HG02943 (cell line): ENCODE measurements at regions not wholly inside any gene's neighbourhood (a gene's known extent, or its start where the extent isn't known, plus 50 kb on each side); places are given as distances from the start of the nearest gene placed in this dataset.

ENCODE experiments used
- ATAC-seq: cut with Tn5 transposase; IDR thresholded peaks from one replicate; pipeline ENCODE4 v1.9.1; 2021; ENCODE audit warnings: mild to moderate bottlenecking, low read depth, moderate library complexity; ENCODE audit not compliant: unreplicated experiment

DNA sequence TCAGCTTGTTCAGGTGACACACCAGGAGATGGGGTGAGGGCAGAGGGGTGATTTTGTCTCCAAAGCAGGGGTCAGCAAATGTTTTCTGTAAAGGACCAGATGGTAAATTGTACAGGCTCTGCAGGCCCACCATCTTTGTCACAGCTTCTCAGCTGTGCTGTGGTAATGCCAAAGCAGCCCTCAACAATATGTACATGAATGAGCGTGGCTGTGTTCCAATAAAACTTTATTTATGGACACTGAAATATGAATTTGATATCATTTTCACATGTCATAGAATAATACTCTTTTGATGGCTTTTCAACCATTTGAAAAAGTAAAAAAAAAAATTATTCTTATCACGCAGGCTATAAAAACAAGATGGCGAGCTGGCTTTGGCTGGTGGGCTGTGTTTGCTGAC is 206.4 kb upstream of the RPL38 start:
- no peak for ATAC-seq

- ATAC-seq = no peak
These were observed 205.2 kb upstream of the RPL38 start for GRCh38 chr17:73998249-73998648.

- no peak for ATAC-seq
These were observed 204.5 kb upstream of the RPL38 start for GRCh38 chr17:73998653-73999645.

GRCh38 chr17:74001145-74001544 is 202.3 kb upstream of the RPL38 start:
- ATAC-seq = no peak

DNA sequence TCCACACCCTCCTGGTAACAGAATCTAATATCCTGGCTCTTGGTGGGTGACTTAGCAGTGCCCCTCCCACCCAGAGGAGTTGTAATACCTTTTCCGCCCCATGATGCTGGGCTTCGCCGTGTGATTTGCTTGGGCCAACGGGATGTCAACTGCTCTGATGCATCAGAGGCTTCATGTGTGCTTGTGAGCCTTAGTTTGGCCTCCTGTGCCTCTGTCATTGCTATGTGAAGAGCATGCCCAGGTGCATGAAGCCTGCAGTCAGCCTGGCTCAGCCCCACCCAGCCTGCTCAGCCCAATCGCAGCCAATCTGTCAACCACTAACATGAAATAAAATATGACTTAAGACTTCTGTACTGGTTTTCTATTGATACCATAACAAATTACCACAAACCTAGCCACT is 201.2 kb upstream of the RPL38 start:
- ATAC-seq = no peak

- no peak for ATAC-seq
These were observed 199.4 kb upstream of the RPL38 start for GRCh38 chr17:74004056-74004455.

- ATAC-seq = no peak
These were observed 197.7 kb upstream of the RPL38 start for GRCh38 chr17:74005790-74006189.

DNA sequence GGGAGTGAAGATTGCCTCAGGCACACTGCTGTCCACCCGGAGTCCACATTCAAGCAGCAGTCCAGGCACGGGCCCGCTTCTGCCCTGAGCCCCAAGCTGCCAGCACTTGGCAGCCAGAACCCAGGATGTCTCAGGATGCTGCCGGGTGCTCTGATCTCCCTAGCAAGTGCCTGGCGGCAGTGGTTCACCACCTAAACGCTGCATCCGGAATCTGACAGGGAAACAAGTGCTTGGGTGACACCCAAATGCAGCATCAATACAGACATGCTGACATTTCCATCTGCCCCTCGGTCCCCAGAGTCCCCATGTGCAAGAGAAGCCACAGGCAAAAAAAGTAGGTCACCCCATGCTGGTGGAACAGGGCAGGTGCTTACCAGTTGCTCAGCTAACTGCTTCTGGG is 197.1 kb upstream of the RPL38 start:
- no peak for ATAC-seq

- no peak for ATAC-seq
These were observed 195.3 kb upstream of the RPL38 start for GRCh38 chr17:74008196-74008595.

- ATAC-seq = no peak
These were observed 194.3 kb upstream of the RPL38 start for GRCh38 chr17:74009056-74009625.

- ATAC-seq = no peak
These were observed 192.6 kb upstream of the RPL38 start for GRCh38 chr17:74010903-74011302.

DNA sequence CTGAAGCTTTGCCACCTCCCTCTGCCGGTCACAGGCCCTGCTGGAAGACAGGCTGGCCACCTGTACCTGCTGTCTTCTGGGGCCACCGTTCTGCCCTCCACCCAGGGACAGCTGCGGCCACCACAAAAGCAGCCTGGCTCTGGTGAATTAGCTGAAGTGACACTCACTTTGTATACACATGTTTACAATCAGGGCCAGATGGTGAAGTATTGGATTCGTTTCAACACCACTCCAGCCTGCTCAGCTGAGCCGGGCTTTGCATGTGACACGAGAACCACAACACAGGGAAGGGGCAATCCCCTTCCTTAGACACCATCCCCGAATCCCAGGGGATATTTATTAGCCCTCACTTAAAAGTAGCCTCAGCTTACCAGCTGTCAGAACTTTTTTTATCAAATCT is 191.5 kb upstream of the RPL38 start:
- ATAC-seq = no peak

- no peak for ATAC-seq
These were observed 191.0 kb upstream of the RPL38 start for GRCh38 chr17:74012465-74012864.

GRCh38 chr17:74015316-74015715 is 188.2 kb upstream of the RPL38 start:
- no peak for ATAC-seq

DNA sequence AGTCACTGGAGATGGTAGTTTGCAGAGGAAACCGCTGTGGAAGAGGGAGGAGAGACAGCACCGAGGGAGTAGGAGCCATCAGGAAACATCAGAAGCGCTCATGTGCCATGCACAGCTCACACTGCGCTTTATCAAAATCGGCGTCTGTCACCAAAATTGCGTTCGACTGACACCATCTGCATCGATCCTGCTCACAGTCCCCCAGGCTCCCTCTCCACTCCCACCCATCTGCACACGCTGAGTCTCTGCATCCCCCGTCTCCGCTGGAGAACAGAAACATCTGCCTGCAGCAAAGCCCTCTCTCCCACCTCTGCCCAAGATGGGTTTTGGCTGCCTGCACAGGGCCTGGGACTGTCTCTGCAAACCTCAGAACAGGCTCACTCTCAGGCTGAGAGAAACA is 187.5 kb upstream of the RPL38 start:
- no peak for ATAC-seq

- ATAC-seq = no peak
These were observed 187.0 kb upstream of the RPL38 start for GRCh38 chr17:74016461-74016860.

DNA sequence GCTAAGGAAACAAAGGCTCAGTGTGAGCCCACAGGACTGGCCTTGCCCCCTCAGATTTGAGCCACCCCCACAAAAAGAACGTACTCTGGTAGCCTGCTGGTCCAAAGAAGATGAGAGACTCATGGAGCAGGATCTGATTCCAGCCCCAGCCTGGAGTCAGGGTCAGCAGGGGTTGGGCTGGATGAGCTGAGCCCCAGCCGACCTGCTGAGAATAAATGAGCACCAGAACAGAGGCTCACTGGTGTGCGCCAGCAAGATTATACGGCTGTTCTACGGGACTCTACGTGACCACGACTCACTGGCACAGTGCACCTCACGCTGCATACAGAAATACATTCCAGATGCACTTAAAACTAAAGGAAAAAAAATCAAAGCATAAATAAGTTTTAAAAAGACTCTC is 186.0 kb upstream of the RPL38 start:
- no peak for ATAC-seq

GRCh38 chr17:74018115-74018514 is 185.4 kb upstream of the RPL38 start:
- no peak for ATAC-seq

GRCh38 chr17:74019271-74019670 is 184.2 kb upstream of the RPL38 start:
- ATAC-seq = no peak

DNA sequence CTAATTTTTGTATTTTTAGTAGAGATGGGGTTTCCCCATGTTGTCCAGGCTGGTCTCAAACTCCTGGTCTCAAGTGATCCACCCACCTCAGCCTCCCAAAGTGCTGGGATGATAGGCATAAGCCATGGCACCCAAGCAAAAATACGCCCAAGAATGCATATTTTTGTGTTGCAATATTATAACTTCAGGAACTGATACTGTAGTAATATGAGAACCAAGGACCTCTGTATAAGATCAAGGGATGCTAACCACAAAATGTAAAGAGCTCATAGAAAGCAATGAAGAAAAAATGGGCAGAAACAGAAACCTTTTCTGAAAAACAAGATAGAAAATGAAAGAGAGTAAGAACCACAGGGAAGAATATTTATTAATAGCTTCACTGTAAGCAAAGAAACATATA is 183.6 kb upstream of the RPL38 start:
- ATAC-seq = no peak

GRCh38 chr17:74020522-74020921 is 183.0 kb upstream of the RPL38 start:
- no peak for ATAC-seq
